Subcutaneous abdominal adipose tissue (tissue), 5 donors: ENCODE measurements at regions not wholly inside any gene's neighbourhood (a gene's known extent, or its start where the extent isn't known, plus 50 kb on each side); places are given as distances from the start of the nearest gene placed in this dataset.

Experiments used
- H3K27ac ChIP-seq: one replicate; pipeline ENCODE4 v1.7.0; 2013; ENCODE audit warnings: low read depth, mild to moderate bottlenecking, inconsistent platforms, low read length, moderate library complexity
- H3K27me3 ChIP-seq, 5 donors: one replicate each; pipeline ENCODE4 v1.7.0; 2013; ENCODE audit warnings: low read length in 5 of 5, inconsistent platforms in 1 of 5; ENCODE audit not compliant: control insufficient read depth in 5 of 5, insufficient read depth in 4 of 5
- H3K36me3 ChIP-seq, 5 donors: one replicate each; pipeline ENCODE4 v1.7.0; 2013; ENCODE audit warnings: low read length in 5 of 5; ENCODE audit not compliant: control insufficient read depth in 5 of 5, insufficient read depth in 5 of 5
- H3K4me1 ChIP-seq, 5 donors: one replicate each; pipeline ENCODE4 v1.7.0; 2013; ENCODE audit warnings: low read length in 5 of 5, mild to moderate bottlenecking in 3 of 5, moderate library complexity in 1 of 5; ENCODE audit not compliant: control insufficient read depth in 5 of 5, insufficient read depth in 5 of 5
- H3K4me3 ChIP-seq, 5 donors: one replicate each; pipeline ENCODE4 v1.7.0; 2013; ENCODE audit warnings: low read length in 5 of 5, low read depth in 1 of 5
- H3K9ac ChIP-seq, 5 donors: one replicate each; pipeline ENCODE4 v1.7.0; 2013; ENCODE audit warnings: low read length in 5 of 5, mild to moderate bottlenecking in 4 of 5, moderate library complexity in 3 of 5
- H3K9me3 ChIP-seq, 5 donors: one replicate each; pipeline ENCODE4 v1.7.0; 2013; ENCODE audit warnings: low read length in 5 of 5; ENCODE audit not compliant: control insufficient read depth in 5 of 5
- donor health status: healthy.
- donor health status: healthy.
- donor health status: healthy.
- donor health status: healthy.
- donor health status: healthy.

GRCh38 chrX:39289827-39290226 lies 488.6 kb downstream of the MID1IP1 start:
- Histone ChIP-seq H3K4me3 (no peak overlapping the region), H3K9me3 (peaks cover 0 to 7% (median 3%) of the 10 kb centered on the region in 5 donors), H3K4me1 (no peaks in the 10 kb centered on the region), H3K9ac (no peak overlapping the region), H3K27ac (no peak overlapping the region), H3K36me3 (no peaks in the 10 kb centered on the region), H3K27me3 (peaks cover 0 to 11% (median 4%) of the 10 kb centered on the region in 5 donors)

GRCh38 chrX:39293203-39293602 lies 491.9 kb downstream of the MID1IP1 start:
- H3K9me3 ChIP-seq, result peaks cover 0 to 11% (median 5%) of the 10 kb centered on the region in 5 donors
- H3K4me3 ChIP-seq, result no peak overlapping the region
- H3K36me3 ChIP-seq, result no peaks in the 10 kb centered on the region
- no peak overlapping the region for H3K9ac ChIP-seq
- H3K27ac ChIP-seq, result no peak overlapping the region
- no peaks in the 10 kb centered on the region for H3K4me1 ChIP-seq
- H3K27me3 ChIP-seq, result peaks cover 0 to 12% (median 3%) of the 10 kb centered on the region in 5 donors

DNA sequence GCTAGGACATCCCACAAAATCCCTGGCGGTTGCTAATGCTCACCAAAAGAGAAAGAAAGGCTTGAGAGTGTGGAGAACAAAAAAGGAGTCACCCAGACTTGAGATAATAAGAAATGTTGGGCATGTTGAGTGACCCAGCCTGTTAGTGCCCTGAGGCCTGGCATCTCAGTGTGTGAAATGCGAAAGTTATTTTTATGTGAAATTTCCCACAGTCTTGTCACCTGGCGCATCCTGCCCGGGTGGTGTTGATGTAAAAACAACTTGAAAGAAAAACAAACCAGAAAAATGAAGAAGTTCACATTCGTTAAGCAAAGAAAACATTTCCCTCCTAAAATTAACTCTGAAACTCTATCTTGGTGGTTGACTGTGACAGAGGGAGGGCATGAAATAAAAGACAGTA lies 495.2 kb downstream of the MID1IP1 start:
- Histone ChIP-seq H3K36me3 (no peaks in the 10 kb centered on the region), H3K27me3 (peaks cover 0 to 15% (median 9%) of the 10 kb centered on the region in 5 donors), H3K4me3 (no peak overlapping the region), H3K9me3 (peaks cover 0 to 11% (median 5%) of the 10 kb centered on the region in 5 donors), H3K9ac (no peak overlapping the region), H3K27ac (no peak overlapping the region), H3K4me1 (no peaks in the 10 kb centered on the region)

GRCh38 chrX:39298821-39299220 lies 497.6 kb downstream of the MID1IP1 start:
- H3K36me3 ChIP-seq, result no peaks in the 10 kb centered on the region
- H3K27ac ChIP-seq, result no peak overlapping the region
- no peaks in the 10 kb centered on the region for H3K4me1 ChIP-seq
- peaks cover 5 to 25% (median 18%) of the 10 kb centered on the region in 5 donors for H3K9me3 ChIP-seq
- H3K9ac ChIP-seq, result no peak overlapping the region
- peaks cover 0 to 13% (median 11%) of the 10 kb centered on the region in 5 donors for H3K27me3 ChIP-seq
- no peak overlapping the region for H3K4me3 ChIP-seq

- Histone ChIP-seq H3K36me3 (no peaks in the 10 kb centered on the region), H3K9ac (no peak overlapping the region), H3K27ac (no peak overlapping the region), H3K9me3 (peaks cover 5 to 25% (median 15%) of the 10 kb centered on the region in 5 donors), H3K27me3 (peaks cover 0 to 13% (median 11%) of the 10 kb centered on the region in 5 donors), H3K4me1 (no peaks in the 10 kb centered on the region), H3K4me3 (no peak overlapping the region)
Measured at GRCh38 chrX:39299615-39300014, 498.4 kb downstream of the MID1IP1 start.

- Histone ChIP-seq H3K36me3 (no peaks in the 10 kb centered on the region), H3K4me3 (no peak overlapping the region), H3K27ac (no peak overlapping the region), H3K9me3 (peaks cover 2 to 20% (median 11%) of the 10 kb centered on the region in 5 donors), H3K27me3 (peaks cover 0 to 17% (median 14%) of the 10 kb centered on the region in 5 donors), H3K4me1 (no peaks in the 10 kb centered on the region), H3K9ac (no peak overlapping the region)
Measured at GRCh38 chrX:39301036-39301435, 499.8 kb downstream of the MID1IP1 start.

GRCh38 chrX:39302838-39303237 lies 501.6 kb downstream of the MID1IP1 start:
- Histone ChIP-seq H3K9ac (no peak overlapping the region), H3K9me3 (peaks cover 0 to 17% (median 7%) of the 10 kb centered on the region in 5 donors), H3K27me3 (peaks cover 0 to 25% (median 11%) of the 10 kb centered on the region in 5 donors), H3K4me3 (peak overlapping the region in 1 of 5 donors; percentile 5), H3K4me1 (no peaks in the 10 kb centered on the region), H3K27ac (no peak overlapping the region), H3K36me3 (no peaks in the 10 kb centered on the region)

DNA sequence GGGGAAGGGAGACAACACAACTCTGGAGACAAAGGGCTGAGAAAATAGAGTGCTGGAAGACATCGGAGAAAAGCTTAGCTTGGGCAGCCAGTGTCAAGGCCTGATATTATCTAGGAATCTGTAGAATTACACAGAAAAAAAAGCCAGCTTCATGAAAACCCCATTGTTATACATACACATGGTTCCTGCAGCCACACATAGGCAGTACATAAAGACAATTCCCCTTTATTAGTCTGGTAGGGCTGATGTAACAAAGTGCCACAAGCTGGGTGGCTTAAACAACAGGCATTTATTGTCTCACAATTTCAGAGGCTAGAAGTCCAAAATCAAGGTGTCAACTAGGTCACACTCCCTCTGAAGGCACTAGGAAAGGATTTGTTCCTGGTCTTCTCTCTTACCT lies 503.5 kb downstream of the MID1IP1 start:
- Histone ChIP-seq H3K9ac (no peak overlapping the region), H3K27ac (no peak overlapping the region), H3K36me3 (no peaks in the 10 kb centered on the region), H3K27me3 (peaks cover 0 to 22% (median 8%) of the 10 kb centered on the region in 5 donors), H3K4me3 (no peak overlapping the region), H3K9me3 (peaks cover 0 to 17% (median 7%) of the 10 kb centered on the region in 5 donors), H3K4me1 (peaks cover 0 to 6% (median 0%) of the 10 kb centered on the region in 5 donors)

DNA sequence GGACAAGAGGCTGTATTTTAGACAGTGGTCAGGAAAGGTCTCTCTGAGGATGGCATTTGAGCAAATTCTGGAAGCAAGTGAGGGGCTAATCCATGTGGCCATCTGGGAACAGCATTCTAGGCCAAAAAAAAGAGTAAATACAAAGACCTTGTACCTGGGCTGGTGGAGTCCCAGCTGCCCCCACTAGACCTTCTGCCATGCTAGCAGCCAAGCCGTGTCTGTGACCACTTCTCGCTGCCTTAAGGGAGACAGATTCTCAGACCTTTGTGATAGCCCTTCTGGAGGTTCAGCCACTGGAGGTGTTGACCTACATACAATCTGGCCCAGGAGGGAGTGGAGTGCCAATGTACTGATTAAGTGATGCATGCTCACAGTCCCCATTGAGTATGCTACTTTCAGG lies 506.2 kb downstream of the MID1IP1 start:
- no peak overlapping the region for H3K27ac ChIP-seq
- H3K36me3 ChIP-seq, result no peaks in the 10 kb centered on the region
- no peak overlapping the region for H3K4me3 ChIP-seq
- peaks cover 0 to 23% (median 12%) of the 10 kb centered on the region in 5 donors for H3K27me3 ChIP-seq
- H3K4me1 ChIP-seq, result peaks cover 0 to 20% (median 2%) of the 10 kb centered on the region in 5 donors
- peaks cover 0 to 11% (median 7%) of the 10 kb centered on the region in 5 donors for H3K9me3 ChIP-seq
- no peak overlapping the region for H3K9ac ChIP-seq

DNA sequence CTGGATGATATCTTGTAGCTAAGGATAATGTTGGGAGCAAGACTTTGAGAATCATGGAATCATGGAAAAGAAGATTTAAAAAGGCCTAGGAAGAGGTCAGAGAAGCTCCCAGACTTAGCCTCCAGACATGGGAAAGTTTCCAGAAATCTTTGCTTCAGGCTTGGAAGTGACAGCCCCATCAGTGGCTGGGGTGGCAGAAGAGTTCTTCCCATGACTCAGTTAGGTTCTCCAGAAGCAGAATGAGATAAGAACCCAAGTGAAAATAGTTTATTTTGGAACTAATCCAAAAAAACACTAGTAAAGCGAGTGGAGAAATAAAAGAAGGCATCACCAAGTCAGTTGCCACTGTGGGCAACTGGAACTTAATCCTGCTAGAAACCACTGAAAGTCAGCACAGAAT lies 506.9 kb downstream of the MID1IP1 start:
- H3K36me3 ChIP-seq, result no peaks in the 10 kb centered on the region

More for the DNA sequence above, 506.9 kb downstream of the MID1IP1 start:
- Histone ChIP-seq H3K9ac (no peak overlapping the region), H3K9me3 (peaks cover 0 to 5% (median 3%) of the 10 kb centered on the region in 5 donors), H3K4me1 (peaks cover 0 to 20% (median 2%) of the 10 kb centered on the region in 5 donors), H3K27me3 (peaks cover 0 to 24% (median 12%) of the 10 kb centered on the region in 5 donors), H3K4me3 (no peak overlapping the region), H3K27ac (no peak overlapping the region)
